ENCODE measurements at regions not wholly inside any gene's neighbourhood (a gene's known extent, or its start where the extent isn't known, plus 50 kb on each side); places are given as distances from the start of the nearest gene placed in this dataset.

DNA sequence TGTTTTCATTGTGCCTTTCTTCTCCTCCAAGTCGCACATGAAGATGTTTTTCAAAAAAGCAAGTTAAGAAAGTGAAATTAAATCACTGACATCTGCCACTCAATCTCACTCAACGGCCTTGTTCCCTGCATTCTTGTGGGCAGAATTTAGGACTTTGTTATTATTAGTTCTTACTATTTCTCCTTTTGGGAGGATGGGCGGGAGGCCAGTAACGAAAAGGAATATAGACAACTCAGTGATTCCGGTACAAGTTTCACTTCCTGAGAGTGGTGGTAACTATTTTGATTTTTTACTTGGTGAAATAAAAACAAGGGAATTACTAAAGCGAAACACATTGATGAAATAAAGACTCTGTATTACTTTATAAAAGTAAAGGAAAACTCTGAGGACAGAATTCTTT, 231.9 kb upstream of the HABP2 start:
- TF ChIP-seq POLR2A (IDR thresholded peaks at IDR 0.05; ENCODE audit: low read depth, low read length) (no peak), TAF1 (IDR thresholded peaks at IDR 0.05; ENCODE audit: borderline replicate concordance, low read depth, low read length) (no peak)

All from GM12892 (cell line).